Mononuclear cell (primary cell): ENCODE measurements at regions not wholly inside any gene's neighbourhood (a gene's known extent, or its start where the extent isn't known, plus 50 kb on each side); places are given as distances from the start of the nearest gene placed in this dataset.
"Not testable (repeated sequence)": the region's sequence is repeated elsewhere in the genome, so short reads cannot be mapped to it uniquely, and the experiment has no call there.

Experiments used
- H3K27me3 ChIP-seq: 2 replicates; pipeline ENCODE4 v1.6.0; 2011; ENCODE audit warnings: low read length, control low read depth; ENCODE audit not compliant: insufficient read depth
- H3K4me1 ChIP-seq: 2 replicates; pipeline ENCODE4 v1.5.1; 2011; ENCODE audit warnings: mild to moderate bottlenecking, low read length, control low read depth; ENCODE audit not compliant: insufficient read depth
- H3K4me3 ChIP-seq: 2 replicates; pipeline ENCODE4 v1.5.1; 2011; ENCODE audit warnings: mild to moderate bottlenecking, low read length, moderate library complexity
- H3K9me3 ChIP-seq: 2 replicates; pipeline ENCODE4 v1.5.1; 2011; ENCODE audit warnings: low read depth, mild to moderate bottlenecking, control low read depth, low read length

GRCh38 chr22:25404928-25405816 lies 159.3 kb upstream of the GRK3 start:
- H3K27me3 ChIP-seq: no peaks in the 10 kb centered on the region
- peaks cover 51% of the 10 kb centered on the region for H3K4me1 ChIP-seq

GRCh38 chr22:25405841-25406509 lies 158.5 kb upstream of the GRK3 start:
- Histone ChIP-seq H3K4me1 (peaks cover 45% of the 10 kb centered on the region), H3K27me3 (no peaks in the 10 kb centered on the region), H3K4me3 (peak overlapping the region; percentile 56), H3K9me3 (no peaks in the 10 kb centered on the region)

More at GRCh38 chr22:25404928-25405816, 159.3 kb upstream of the GRK3 start:
- Histone ChIP-seq H3K9me3 (no peaks in the 10 kb centered on the region), H3K4me3 (peak overlapping the region; percentile 56)

GRCh38 chr22:25406510-25407210 lies 157.8 kb upstream of the GRK3 start:
- H3K4me3 ChIP-seq: no peak overlapping the region
- H3K27me3 ChIP-seq: no peaks in the 10 kb centered on the region
- H3K4me1 ChIP-seq: peaks cover 43% of the 10 kb centered on the region
- H3K9me3 ChIP-seq: no peaks in the 10 kb centered on the region

GRCh38 chr22:25407226-25407858 lies 157.1 kb upstream of the GRK3 start:
- Histone ChIP-seq H3K4me3 (no peak overlapping the region), H3K9me3 (no peaks in the 10 kb centered on the region), H3K27me3 (no peaks in the 10 kb centered on the region), H3K4me1 (peaks cover 37% of the 10 kb centered on the region)

GRCh38 chr22:25407859-25408229 lies 156.6 kb upstream of the GRK3 start:
- no peaks in the 10 kb centered on the region for H3K27me3 ChIP-seq

GRCh38 chr22:25409240-25409639 lies 155.2 kb upstream of the GRK3 start:
- Histone ChIP-seq H3K9me3 (no peaks in the 10 kb centered on the region), H3K4me3 (no peak overlapping the region), H3K27me3 (no peaks in the 10 kb centered on the region), H3K4me1 (peaks cover 18% of the 10 kb centered on the region)

More at GRCh38 chr22:25407859-25408229, 156.6 kb upstream of the GRK3 start:
- no peak overlapping the region for H3K4me3 ChIP-seq
- H3K9me3 ChIP-seq: no peaks in the 10 kb centered on the region
- peaks cover 32% of the 10 kb centered on the region for H3K4me1 ChIP-seq

GRCh38 chr22:25410849-25411248 lies 153.6 kb upstream of the GRK3 start:
- Histone ChIP-seq H3K4me3 (no peak overlapping the region), H3K27me3 (no peaks in the 10 kb centered on the region), H3K9me3 (no peaks in the 10 kb centered on the region), H3K4me1 (peaks cover 9% of the 10 kb centered on the region)

- Histone ChIP-seq H3K4me1 (peaks cover 8% of the 10 kb centered on the region), H3K4me3 (no peak overlapping the region), H3K9me3 (no peaks in the 10 kb centered on the region), H3K27me3 (no peaks in the 10 kb centered on the region)
Observed at GRCh38 chr22:25413620-25414019, 150.9 kb upstream of the GRK3 start.

- H3K4me3 ChIP-seq, H3K9me3 ChIP-seq: not testable (repeated sequence)
- Histone ChIP-seq H3K4me1 (peaks cover 29% of the 10 kb centered on the region), H3K27me3 (peaks cover 11% of the 10 kb centered on the region)
Observed at GRCh38 chr22:25415731-25416130, 148.7 kb upstream of the GRK3 start.

GRCh38 chr22:25417826-25418225 lies 146.6 kb upstream of the GRK3 start:
- Histone ChIP-seq H3K4me1 (peaks cover 40% of the 10 kb centered on the region), H3K27me3 (peaks cover 31% of the 10 kb centered on the region)
- H3K4me3 ChIP-seq, H3K9me3 ChIP-seq: not testable (repeated sequence)

- H3K4me3 ChIP-seq: no peak overlapping the region
- H3K9me3 ChIP-seq: no peaks in the 10 kb centered on the region
- peaks cover 40% of the 10 kb centered on the region for H3K4me1 ChIP-seq
- H3K27me3 ChIP-seq: peaks cover 44% of the 10 kb centered on the region
Observed at GRCh38 chr22:25419247-25420113, 145.0 kb upstream of the GRK3 start.

- H3K9me3 ChIP-seq, H3K4me3 ChIP-seq: not testable (repeated sequence)
- peaks cover 44% of the 10 kb centered on the region for H3K27me3 ChIP-seq
- H3K4me1 ChIP-seq: peaks cover 40% of the 10 kb centered on the region
Observed at GRCh38 chr22:25420114-25420441, 144.4 kb upstream of the GRK3 start.

- Histone ChIP-seq H3K9me3 (no peaks in the 10 kb centered on the region), H3K27me3 (peaks cover 46% of the 10 kb centered on the region), H3K4me3 (no peak overlapping the region), H3K4me1 (peaks cover 40% of the 10 kb centered on the region)
Observed at GRCh38 chr22:25420471-25420924, 144.0 kb upstream of the GRK3 start.
